HG03521 (cell line): ENCODE measurements at regions not wholly inside any gene's neighbourhood (a gene's known extent, or its start where the extent isn't known, plus 50 kb on each side); places are given as distances from the start of the nearest gene placed in this dataset.
"Not testable (repeated sequence)": the region's sequence is repeated elsewhere in the genome, so short reads cannot be mapped to it uniquely, and the experiment has no call there.

Source experiments
- ATAC-seq: cut with Tn5 transposase; IDR thresholded peaks from one replicate; pipeline ENCODE4 v1.9.1; 2021; ENCODE audit warnings: mild to moderate bottlenecking, moderate library complexity; ENCODE audit not compliant: unreplicated experiment

- ATAC-seq = no peak
Observed at GRCh38 chr12:77232045-77232444, 166.7 kb upstream of the E2F7 start.

GRCh38 chr12:77231501-77231918 is 166.1 kb upstream of the E2F7 start:
- no peak for ATAC-seq

GRCh38 chr12:77229640-77230442 is 164.5 kb upstream of the E2F7 start:
- ATAC-seq = no peak

GRCh38 chr12:77228376-77228775 is 163.0 kb upstream of the E2F7 start:
- no peak for ATAC-seq

- ATAC-seq = no peak
Observed at GRCh38 chr12:77226368-77226767, 161.0 kb upstream of the E2F7 start.

GRCh38 chr12:77225373-77225772 is 160.0 kb upstream of the E2F7 start:
- ATAC-seq = no peak

GRCh38 chr12:77224346-77224745 is 159.0 kb upstream of the E2F7 start:
- no peak for ATAC-seq

- ATAC-seq = no peak
Observed at GRCh38 chr12:77222336-77222735, 157.0 kb upstream of the E2F7 start.

GRCh38 chr12:77220586-77220985 is 155.2 kb upstream of the E2F7 start:
- ATAC-seq = no peak

- no peak for ATAC-seq
Observed at GRCh38 chr12:77218278-77218677, 152.9 kb upstream of the E2F7 start.

GRCh38 chr12:77216136-77216535 is 150.8 kb upstream of the E2F7 start:
- not testable (repeated sequence) for ATAC-seq

- no peak for ATAC-seq
Observed at GRCh38 chr12:77214136-77214535, 148.8 kb upstream of the E2F7 start.

- no peak for ATAC-seq
Observed at GRCh38 chr12:77213319-77213718, 147.9 kb upstream of the E2F7 start.

- no peak for ATAC-seq
Observed at GRCh38 chr12:77210724-77211123, 145.4 kb upstream of the E2F7 start.

- ATAC-seq = no peak
Observed at GRCh38 chr12:77204083-77204482, 138.7 kb upstream of the E2F7 start.

GRCh38 chr12:77202457-77203060 is 137.2 kb upstream of the E2F7 start:
- no peak for ATAC-seq

- ATAC-seq = no peak
Observed at GRCh38 chr12:77189901-77190416, 124.6 kb upstream of the E2F7 start.

GRCh38 chr12:77189458-77189857 is 124.1 kb upstream of the E2F7 start:
- no peak for ATAC-seq

GRCh38 chr12:77179515-77179914 is 114.1 kb upstream of the E2F7 start:
- ATAC-seq = no peak

- ATAC-seq = no peak
Observed at GRCh38 chr12:77167801-77168200, 102.4 kb upstream of the E2F7 start.

- ATAC-seq = no peak
Observed at GRCh38 chr12:77166696-77167095, 101.3 kb upstream of the E2F7 start.
